T-helper 2 cell treated with Interferon-gamma antibody and Interleukin-4, amounts not matched to agents 5 μg/mL and 100 μg/mL, for 36 hours (primary cell): ENCODE measurements at regions not wholly inside any gene's neighbourhood (a gene's known extent, or its start where the extent isn't known, plus 50 kb on each side); places are given as distances from the start of the nearest gene placed in this dataset.
"Not testable (repeated sequence)": the region's sequence is repeated elsewhere in the genome, so short reads cannot be mapped to it uniquely, and the experiment has no call there.

ENCODE experiments used
- DNase-seq: peaks from one replicate; pipeline ENCODE4 v3.0.0; 2021; ENCODE audit warnings: low spot score
- H3K27ac Mint-ChIP-seq: one replicate; pipeline ENCODE4 v1.8.0; 2021; ENCODE audit warnings: mild to moderate bottlenecking, mixed read lengths
- H3K27me3 Mint-ChIP-seq: one replicate; pipeline ENCODE4 v1.8.0; 2021; ENCODE audit warnings: low read depth, mixed read lengths
- H3K36me3 Mint-ChIP-seq: one replicate; pipeline ENCODE4 v1.8.0; 2021; ENCODE audit warnings: low read depth, mixed read lengths
- H3K4me1 Mint-ChIP-seq: one replicate; pipeline ENCODE4 v1.8.0; 2021; ENCODE audit warnings: low read depth, mixed read lengths
- H3K4me3 Mint-ChIP-seq: one replicate; pipeline ENCODE4 v1.8.0; 2022; ENCODE audit warnings: mild to moderate bottlenecking, moderate library complexity, mixed read lengths
- H3K9me3 Mint-ChIP-seq: one replicate; pipeline ENCODE4 v1.8.0; 2021; ENCODE audit warnings: mixed read lengths

- Mint-ChIP-seq H3K9me3 (peaks cover 24% of the 10 kb centered on the region), H3K4me3 (no peak overlapping the region), H3K36me3 (no peaks in the 10 kb centered on the region), H3K27ac (no peak overlapping the region), H3K27me3 (no peaks in the 10 kb centered on the region), H3K4me1 (no peaks in the 10 kb centered on the region)
- no peak for DNase-seq
These were observed 120.6 kb downstream of the SLITRK1 start for GRCh38 chr13:83761631-83762030.

GRCh38 chr13:83755210-83755609 is 127.1 kb downstream of the SLITRK1 start:
- DNase-seq, H3K27me3 Mint-ChIP-seq, H3K27ac Mint-ChIP-seq, H3K36me3 Mint-ChIP-seq, H3K4me3 Mint-ChIP-seq, H3K4me1 Mint-ChIP-seq: not testable (repeated sequence)
- peaks cover 32% of the 10 kb centered on the region for H3K9me3 Mint-ChIP-seq

DNA sequence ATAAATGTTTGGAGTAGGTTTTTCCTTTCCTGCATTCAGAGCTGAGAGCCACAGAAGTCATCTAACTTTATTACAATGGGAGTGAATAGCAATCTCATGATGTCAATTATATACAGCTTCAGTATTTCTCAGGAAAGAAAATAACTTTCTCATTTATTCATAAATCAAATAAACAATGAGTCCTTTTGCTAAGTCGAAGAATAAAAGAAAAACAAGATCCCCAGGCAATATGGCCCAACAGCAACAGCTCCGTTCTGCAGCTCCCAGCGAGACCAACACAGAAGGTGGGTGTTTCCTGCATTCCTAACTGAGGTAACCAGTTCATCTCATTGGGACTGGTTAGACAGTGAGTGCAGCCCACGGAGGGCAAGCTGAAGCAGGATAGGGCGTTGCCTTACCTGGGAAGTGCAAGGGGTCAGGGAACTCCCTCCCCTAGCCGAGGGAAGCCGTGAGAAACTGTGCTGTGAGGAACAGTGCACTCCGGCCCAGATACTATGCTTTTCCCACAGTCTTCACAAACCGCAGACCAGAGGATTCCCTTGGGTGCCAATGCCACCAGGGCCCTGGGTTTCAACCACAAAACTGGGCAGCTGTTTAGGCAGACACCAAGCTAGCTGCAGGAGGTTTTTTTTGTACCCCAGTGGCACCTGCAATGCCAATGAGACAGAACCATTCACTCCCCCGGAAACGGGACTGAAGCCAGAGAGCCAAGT is 128.2 kb downstream of the SLITRK1 start:
- Mint-ChIP-seq H3K27me3 (no peaks in the 10 kb centered on the region), H3K4me3 (no peak overlapping the region), H3K9me3 (peaks cover 25% of the 10 kb centered on the region), H3K36me3 (no peaks in the 10 kb centered on the region), H3K27ac (no peak overlapping the region), H3K4me1 (no peaks in the 10 kb centered on the region)
- no peak for DNase-seq

DNA sequence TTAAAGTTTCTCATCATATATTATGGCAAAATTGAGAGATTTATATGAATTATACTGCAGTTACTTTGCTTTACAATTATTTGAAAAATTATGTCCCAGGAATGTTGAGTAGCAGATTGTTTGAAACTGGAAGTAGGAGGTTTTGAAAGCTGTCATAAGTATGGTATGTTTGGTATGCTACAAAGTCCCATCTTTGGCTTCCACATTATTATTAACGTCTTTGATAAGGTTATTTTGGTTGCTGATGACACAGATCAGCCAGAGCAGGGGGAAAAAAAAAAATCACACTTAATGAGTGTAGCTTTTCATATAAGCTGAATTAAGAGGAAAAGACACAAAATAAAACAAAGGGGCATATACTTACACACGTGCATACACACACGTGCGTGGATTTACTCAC is 130.1 kb downstream of the SLITRK1 start:
- no peaks in the 10 kb centered on the region for H3K36me3 Mint-ChIP-seq
- H3K9me3 Mint-ChIP-seq: peaks cover 18% of the 10 kb centered on the region
- no peak for DNase-seq
- H3K27ac Mint-ChIP-seq: no peak overlapping the region
- H3K4me3 Mint-ChIP-seq: no peak overlapping the region
- no peaks in the 10 kb centered on the region for H3K4me1 Mint-ChIP-seq
- no peaks in the 10 kb centered on the region for H3K27me3 Mint-ChIP-seq

DNA sequence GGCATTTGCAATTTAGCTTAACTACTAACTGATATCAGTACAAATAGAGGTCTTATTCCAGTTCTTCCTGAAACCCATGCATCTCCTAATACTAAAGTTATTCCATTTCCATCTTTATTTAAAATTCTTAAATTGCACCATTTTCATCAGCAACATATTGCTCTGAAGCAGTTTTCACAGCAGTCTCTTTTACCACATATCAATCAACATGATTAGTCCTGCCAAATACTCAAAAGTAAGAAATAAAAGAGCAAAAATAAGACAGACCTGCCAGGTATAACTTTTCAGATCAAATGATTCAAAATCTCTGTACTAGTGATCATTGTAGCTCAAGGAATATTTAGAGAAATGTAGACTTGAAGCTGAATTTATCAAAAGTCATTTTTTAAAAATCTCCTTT is 141.7 kb downstream of the SLITRK1 start:
- no peaks in the 10 kb centered on the region for H3K4me1 Mint-ChIP-seq
- H3K27ac Mint-ChIP-seq: no peak overlapping the region
- peaks cover 7% of the 10 kb centered on the region for H3K9me3 Mint-ChIP-seq
- H3K27me3 Mint-ChIP-seq: no peaks in the 10 kb centered on the region
- no peaks in the 10 kb centered on the region for H3K36me3 Mint-ChIP-seq
- DNase-seq: no peak
- no peak overlapping the region for H3K4me3 Mint-ChIP-seq

GRCh38 chr13:83738407-83738806 is 143.9 kb downstream of the SLITRK1 start:
- H3K4me1 Mint-ChIP-seq: no peaks in the 10 kb centered on the region
- H3K9me3 Mint-ChIP-seq: peaks cover 7% of the 10 kb centered on the region
- H3K27ac Mint-ChIP-seq: no peak overlapping the region
- DNase-seq: no peak
- no peak overlapping the region for H3K4me3 Mint-ChIP-seq
- no peaks in the 10 kb centered on the region for H3K27me3 Mint-ChIP-seq
- no peaks in the 10 kb centered on the region for H3K36me3 Mint-ChIP-seq

- Mint-ChIP-seq H3K4me3 (no peak overlapping the region), H3K27me3 (no peaks in the 10 kb centered on the region), H3K9me3 (peaks cover 11% of the 10 kb centered on the region), H3K36me3 (no peaks in the 10 kb centered on the region), H3K27ac (no peak overlapping the region), H3K4me1 (no peaks in the 10 kb centered on the region)
- no peak for DNase-seq
These were observed 149.0 kb downstream of the SLITRK1 start for GRCh38 chr13:83733293-83733692.

DNA sequence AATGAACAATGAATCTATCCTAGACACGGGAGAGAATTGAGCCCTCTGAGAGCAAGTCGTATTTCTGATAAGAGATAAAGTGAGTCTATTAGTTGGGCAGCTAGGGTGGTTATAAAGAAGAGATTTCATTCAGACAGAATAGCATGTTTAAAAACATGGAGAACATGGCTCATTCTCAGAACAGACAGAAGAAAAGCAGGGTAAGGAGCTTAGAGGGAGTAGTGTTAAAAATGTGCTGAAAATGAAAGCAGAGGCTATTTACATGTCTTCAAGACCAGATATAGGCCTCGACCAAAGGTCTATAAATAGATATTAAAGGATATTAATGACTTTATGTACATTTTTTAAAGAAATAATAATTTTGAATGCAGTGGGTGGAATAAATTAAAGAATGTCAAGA is 149.5 kb downstream of the SLITRK1 start:
- no peak for DNase-seq
- H3K27me3 Mint-ChIP-seq: no peaks in the 10 kb centered on the region
- no peaks in the 10 kb centered on the region for H3K36me3 Mint-ChIP-seq
- no peak overlapping the region for H3K27ac Mint-ChIP-seq
- peaks cover 11% of the 10 kb centered on the region for H3K9me3 Mint-ChIP-seq
- H3K4me1 Mint-ChIP-seq: no peaks in the 10 kb centered on the region
- H3K4me3 Mint-ChIP-seq: no peak overlapping the region

- Mint-ChIP-seq H3K27me3 (no peaks in the 10 kb centered on the region), H3K4me1 (no peaks in the 10 kb centered on the region), H3K36me3 (no peaks in the 10 kb centered on the region), H3K9me3 (peaks cover 4% of the 10 kb centered on the region), H3K4me3 (no peak overlapping the region), H3K27ac (no peak overlapping the region)
- no peak for DNase-seq
These were observed 151.2 kb downstream of the SLITRK1 start for GRCh38 chr13:83731113-83731512.

DNA sequence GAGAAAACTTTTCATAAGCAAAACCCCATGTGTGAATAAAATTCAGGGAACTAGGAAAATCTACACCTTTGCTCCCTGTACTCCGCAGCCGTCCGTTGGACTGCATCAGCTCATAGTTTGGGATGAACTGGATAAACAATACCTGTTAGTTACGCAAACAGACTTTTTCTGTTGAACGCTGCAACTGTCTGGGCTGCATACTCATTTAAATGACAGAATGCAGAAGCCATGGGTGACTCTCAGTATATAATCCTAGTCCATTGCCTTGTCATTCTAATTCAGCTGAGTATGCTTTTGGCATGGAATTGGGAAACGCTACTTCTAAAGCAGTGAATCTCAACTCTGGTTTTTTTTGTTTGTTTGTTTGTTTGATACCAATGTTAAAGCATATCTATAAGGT is 151.6 kb downstream of the SLITRK1 start:
- no peak overlapping the region for H3K4me3 Mint-ChIP-seq

DNA sequence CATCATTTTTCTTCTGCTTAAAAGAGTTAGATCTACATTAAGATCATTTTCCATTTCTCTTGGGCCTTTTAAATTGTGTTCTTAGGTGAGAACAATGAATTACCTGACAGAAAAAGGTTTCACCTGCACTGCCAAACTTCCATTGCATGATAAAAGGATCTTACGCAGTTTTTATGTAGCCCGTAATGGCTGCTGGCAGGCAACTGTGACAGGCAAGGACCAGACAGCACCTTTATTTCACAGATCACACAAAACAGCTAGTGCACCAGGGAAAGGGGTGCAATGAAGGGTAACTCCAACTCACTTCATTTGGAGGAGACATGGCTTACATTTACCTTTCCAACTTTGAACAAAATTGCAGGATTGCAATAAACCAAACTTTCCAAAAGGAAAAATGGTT is 159.8 kb downstream of the SLITRK1 start:
- Mint-ChIP-seq H3K27ac (no peak overlapping the region), H3K9me3 (peaks cover 7% of the 10 kb centered on the region), H3K4me3 (no peak overlapping the region), H3K4me1 (no peaks in the 10 kb centered on the region), H3K27me3 (no peaks in the 10 kb centered on the region), H3K36me3 (no peaks in the 10 kb centered on the region)
- DNase-seq: no peak

More for the DNA sequence above, 151.6 kb downstream of the SLITRK1 start:
- no peak overlapping the region for H3K27ac Mint-ChIP-seq
- H3K36me3 Mint-ChIP-seq: no peaks in the 10 kb centered on the region
- no peaks in the 10 kb centered on the region for H3K27me3 Mint-ChIP-seq
- H3K9me3 Mint-ChIP-seq: peaks cover 4% of the 10 kb centered on the region
- no peaks in the 10 kb centered on the region for H3K4me1 Mint-ChIP-seq
- no peak for DNase-seq

- H3K27ac Mint-ChIP-seq: no peak overlapping the region
- no peak for DNase-seq
- no peaks in the 10 kb centered on the region for H3K4me1 Mint-ChIP-seq
- peaks cover 16% of the 10 kb centered on the region for H3K9me3 Mint-ChIP-seq
- no peaks in the 10 kb centered on the region for H3K27me3 Mint-ChIP-seq
- H3K36me3 Mint-ChIP-seq: no peaks in the 10 kb centered on the region
- no peak overlapping the region for H3K4me3 Mint-ChIP-seq
These were observed 166.2 kb downstream of the SLITRK1 start for GRCh38 chr13:83716121-83716520.

DNA sequence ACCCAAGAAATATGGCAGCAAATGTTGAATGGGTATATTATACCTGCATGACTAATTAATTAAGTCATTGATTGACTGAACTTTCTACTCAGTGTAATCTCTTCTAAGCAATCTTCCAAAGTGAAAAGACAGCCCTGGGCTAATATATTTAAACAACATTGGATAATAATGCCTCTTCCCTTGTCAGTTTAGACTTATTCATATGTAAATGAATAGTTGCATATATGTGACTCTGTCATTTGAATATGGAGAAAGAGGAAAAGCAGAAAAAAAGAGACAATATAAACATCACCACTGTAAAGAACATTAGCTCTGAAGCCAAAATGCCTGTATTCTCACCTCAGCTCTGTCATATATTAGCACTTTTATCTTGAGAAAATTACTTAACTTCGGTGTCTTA is 168.0 kb downstream of the SLITRK1 start:
- Mint-ChIP-seq H3K36me3 (no peaks in the 10 kb centered on the region), H3K27me3 (no peaks in the 10 kb centered on the region), H3K4me1 (no peaks in the 10 kb centered on the region), H3K4me3 (no peak overlapping the region), H3K9me3 (peaks cover 20% of the 10 kb centered on the region), H3K27ac (no peak overlapping the region)
- DNase-seq: no peak

GRCh38 chr13:83710133-83710515 is 172.2 kb downstream of the SLITRK1 start:
- Mint-ChIP-seq H3K9me3 (peaks cover 25% of the 10 kb centered on the region), H3K36me3 (no peaks in the 10 kb centered on the region), H3K4me3 (no peak overlapping the region), H3K4me1 (no peaks in the 10 kb centered on the region), H3K27me3 (no peaks in the 10 kb centered on the region), H3K27ac (no peak overlapping the region)
- DNase-seq: no peak

DNA sequence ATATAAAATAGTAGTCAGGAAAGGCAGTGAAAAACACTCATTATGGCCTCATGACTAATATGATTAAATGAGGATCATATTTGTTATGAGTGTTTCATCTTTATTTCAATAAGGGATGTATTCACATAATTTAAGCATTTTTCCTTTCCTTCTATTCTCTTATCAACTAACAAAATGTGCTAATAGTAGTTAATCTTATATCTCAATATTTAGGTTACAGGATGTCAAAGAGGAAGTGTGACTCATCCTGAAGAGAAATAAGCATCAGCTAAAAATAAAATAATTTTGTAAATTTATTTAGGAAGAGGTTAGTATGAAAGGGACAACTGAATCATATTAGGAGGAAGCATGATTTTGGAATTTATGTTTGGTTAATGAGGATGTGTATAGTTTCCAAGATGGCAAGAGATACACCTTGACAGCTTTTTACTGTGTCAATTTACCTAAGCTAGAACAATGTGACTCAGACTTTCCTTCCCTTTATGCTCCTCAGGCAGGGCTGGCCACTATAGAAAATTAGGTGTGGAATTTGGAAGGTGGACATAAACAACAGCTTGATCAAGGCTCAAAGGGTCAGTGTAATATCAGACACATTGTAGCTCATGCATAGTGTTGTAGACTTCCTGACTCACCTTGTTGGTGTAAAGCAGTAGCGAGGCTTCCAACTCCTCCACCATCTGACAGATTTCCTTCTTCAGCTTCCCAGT is 172.7 kb downstream of the SLITRK1 start:
- peaks cover 25% of the 10 kb centered on the region for H3K9me3 Mint-ChIP-seq
- DNase-seq: no peak
- H3K27me3 Mint-ChIP-seq: no peaks in the 10 kb centered on the region
- no peaks in the 10 kb centered on the region for H3K36me3 Mint-ChIP-seq
- H3K27ac Mint-ChIP-seq: no peak overlapping the region
- no peaks in the 10 kb centered on the region for H3K4me1 Mint-ChIP-seq
- no peak overlapping the region for H3K4me3 Mint-ChIP-seq
